GM12872 (cell line): ENCODE measurements at regions not wholly inside any gene's neighbourhood (a gene's known extent, or its start where the extent isn't known, plus 50 kb on each side); places are given as distances from the start of the nearest gene placed in this dataset.

Experiments
- CTCF ChIP-seq: IDR thresholded peaks from 3 replicates; pipeline ENCODE4 v1.5.1; 2011; ENCODE audit warnings: low read depth, mild to moderate bottlenecking, low read length, moderate library complexity; ENCODE audit not compliant: insufficient read depth

GRCh38 chr10:129098517-129098916 is 368.5 kb upstream of the MGMT start:
- TF ChIP-seq CTCF = no peak

GRCh38 chr10:129099486-129099885 is 367.6 kb upstream of the MGMT start:
- TF ChIP-seq CTCF = no peak

GRCh38 chr10:129099992-129100391 is 367.0 kb upstream of the MGMT start:
- TF ChIP-seq CTCF = no peak

- no peak for TF ChIP-seq CTCF
Observed at GRCh38 chr10:129101232-129101980, 365.6 kb upstream of the MGMT start.

- TF ChIP-seq CTCF = no peak
Observed at GRCh38 chr10:129102906-129103693, 363.9 kb upstream of the MGMT start.

- no peak for TF ChIP-seq CTCF
Observed at GRCh38 chr10:129104266-129105045, 362.6 kb upstream of the MGMT start.

GRCh38 chr10:129105266-129105665 is 361.8 kb upstream of the MGMT start:
- TF ChIP-seq CTCF = no peak
